G401 (cell line): ENCODE measurements at regions not wholly inside any gene's neighbourhood (a gene's known extent, or its start where the extent isn't known, plus 50 kb on each side); places are given as distances from the start of the nearest gene placed in this dataset.
A peak's percentile ranks its signal among the peaks of the same experiment; 100 is the strongest.
"Not testable (repeated sequence)": the region's sequence is repeated elsewhere in the genome, so short reads cannot be mapped to it uniquely, and the experiment has no call there.

Source experiments
- DNase-seq: peaks from one replicate; pipeline ENCODE4 v3.0.0-alpha.2; 2015; ENCODE audit warnings: low spot score
- in situ Hi-C: cut with HindIII; loops from 2 replicates; pipeline ENCODE4 v1.10.0; 2016; ENCODE audit warnings: low sequenced_read_pairs, mixed read lengths

DNA sequence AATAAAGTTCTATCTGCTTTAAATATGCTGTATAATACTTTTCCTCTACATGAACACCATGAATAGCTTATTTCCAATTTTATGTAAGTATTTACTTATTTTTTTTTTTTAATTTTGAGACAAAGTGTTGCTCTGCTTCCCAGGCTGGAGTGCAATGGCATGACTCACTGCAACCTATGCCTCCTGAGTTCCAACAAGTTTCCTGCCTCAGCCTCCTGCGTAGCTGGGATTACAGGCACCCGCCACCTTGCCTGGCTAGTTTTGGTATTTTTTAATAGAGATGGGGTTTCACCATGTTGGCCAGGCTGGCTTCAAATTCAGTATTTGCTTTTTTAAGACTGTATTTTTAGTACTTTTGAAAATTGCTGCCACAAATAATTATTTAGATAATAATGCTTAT, 1365.9 kb downstream of the GRIK2 start:
- no peak for DNase-seq
- in situ Hi-C loops, result no loop called here

DNA sequence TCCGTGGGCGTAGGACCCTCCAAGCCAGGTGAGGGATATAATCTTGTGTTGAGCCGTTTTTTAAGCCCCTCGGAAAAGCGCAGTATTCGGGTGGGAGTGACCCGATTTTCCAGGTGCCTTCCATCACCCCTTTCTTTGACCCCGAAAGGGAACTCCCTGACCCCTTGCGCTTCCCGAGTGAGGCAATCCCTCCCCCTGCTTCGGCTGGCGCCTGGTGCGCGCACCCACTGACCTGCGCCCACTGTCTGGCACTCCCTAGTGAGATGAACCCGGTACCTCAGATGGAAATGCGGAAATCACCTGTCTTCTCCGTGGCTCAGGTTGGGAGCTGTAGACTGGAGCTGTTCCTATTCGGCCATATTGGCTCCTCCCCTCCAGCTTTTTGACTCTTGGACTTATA, 1365.0 kb downstream of the GRIK2 start:
- in situ Hi-C loops, DNase-seq: not testable (repeated sequence)

DNA sequence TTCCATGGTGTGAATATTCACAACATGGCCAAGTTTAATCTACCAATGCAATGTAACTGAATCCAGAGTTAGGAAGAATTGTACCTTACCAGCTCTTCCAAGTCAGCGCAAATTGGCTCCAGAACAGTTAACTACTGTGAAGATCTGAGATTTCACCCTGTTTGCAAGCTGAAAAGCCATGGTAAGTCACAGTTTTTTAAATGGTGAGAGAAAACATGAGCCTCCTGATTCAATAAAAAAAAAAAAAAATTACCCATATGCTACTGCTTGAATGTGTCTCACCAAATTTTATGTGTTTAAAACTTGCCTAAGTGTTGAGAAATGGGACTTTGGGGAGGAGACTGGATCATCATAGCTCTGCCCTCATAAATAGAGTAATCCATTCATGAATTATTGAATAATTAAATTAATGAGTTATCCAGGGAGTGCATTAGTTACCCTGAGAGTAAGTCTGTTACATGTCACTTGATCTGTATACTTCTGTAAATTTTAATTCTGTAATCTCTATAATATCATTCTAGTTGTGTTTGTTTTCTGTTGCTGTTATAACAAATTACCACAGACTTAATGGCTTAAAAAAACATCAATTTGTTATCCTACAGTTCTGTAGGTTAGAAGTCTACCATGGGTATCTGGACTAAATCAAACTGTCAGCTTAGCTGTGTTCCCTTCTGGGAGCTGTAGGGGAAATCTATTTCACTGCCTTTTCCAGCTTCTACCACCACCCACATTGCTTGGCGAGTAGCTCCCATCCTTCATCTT, 1355.9 kb downstream of the GRIK2 start:
- DNase-seq, result no peak
- in situ Hi-C loops, result no loop called here

- no peak for DNase-seq
- in situ Hi-C loops, result no loop called here
These were observed 1353.4 kb downstream of the GRIK2 start for GRCh38 chr6:102746941-102747340.

- in situ Hi-C loops, result no loop called here
- DNase-seq, result no peak
These were observed 1349.3 kb downstream of the GRIK2 start for GRCh38 chr6:102742754-102743356.

DNA sequence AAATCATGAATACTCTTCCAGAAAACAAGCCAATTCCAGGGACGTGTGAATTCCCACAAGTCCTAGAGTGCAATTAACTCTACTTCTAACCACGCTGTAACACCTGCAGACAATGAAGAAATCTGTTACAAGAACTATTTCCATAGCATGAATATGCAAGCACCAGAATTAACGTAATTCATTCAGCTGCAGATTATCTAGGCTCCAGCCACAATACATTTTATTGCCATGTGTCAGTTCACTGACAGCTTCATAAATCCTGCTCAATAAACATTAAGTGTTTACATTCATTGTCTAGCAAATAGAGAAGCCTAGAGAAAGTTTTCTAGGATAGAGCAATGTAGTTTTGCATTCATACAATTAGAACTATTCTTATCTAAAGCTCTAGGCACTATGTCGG, 1348.5 kb downstream of the GRIK2 start:
- DNase-seq, result no peak
- in situ Hi-C loops, result no loop called here

GRCh38 chr6:102736941-102737368, 1343.4 kb downstream of the GRIK2 start:
- in situ Hi-C loops, result no loop called here
- no peak for DNase-seq

- DNase-seq, result no peak
- in situ Hi-C loops, result no loop called here
These were observed 1339.4 kb downstream of the GRIK2 start for GRCh38 chr6:102732898-102733297.

GRCh38 chr6:102722086-102722485, 1328.6 kb downstream of the GRIK2 start:
- DNase-seq, in situ Hi-C loops: not testable (repeated sequence)

GRCh38 chr6:102717737-102718456, 1324.4 kb downstream of the GRIK2 start:
- in situ Hi-C loops, result no loop called here
- no peak for DNase-seq

- in situ Hi-C loops, result no loop called here
- no peak for DNase-seq
These were observed 1323.7 kb downstream of the GRIK2 start for GRCh38 chr6:102717252-102717651.

DNA sequence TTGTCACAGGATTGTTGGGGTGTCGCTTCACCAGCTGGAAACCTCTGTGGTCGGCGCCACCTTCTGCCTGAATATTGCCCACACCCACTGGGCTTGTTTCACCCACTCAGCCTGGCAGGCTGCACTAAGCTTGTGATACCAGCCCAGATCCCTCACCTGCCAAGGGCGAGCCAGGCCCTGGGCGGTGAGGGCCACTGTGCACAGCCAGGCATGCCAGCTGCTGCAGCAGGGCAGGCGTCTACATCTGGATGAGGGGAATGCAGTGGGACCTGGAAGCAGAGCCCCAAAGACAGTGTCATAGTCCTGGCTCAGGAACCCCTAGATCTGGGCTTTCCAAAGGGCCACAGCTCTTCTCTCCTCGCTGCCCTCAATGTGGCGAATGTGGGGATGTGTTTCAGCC, 1307.5 kb downstream of the GRIK2 start:
- no peak for DNase-seq
- in situ Hi-C loops, result no loop called here

- DNase-seq, result no peak
- in situ Hi-C loops, result no loop called here
These were observed 1293.0 kb downstream of the GRIK2 start for GRCh38 chr6:102686461-102686860.

GRCh38 chr6:102680413-102680812, 1286.9 kb downstream of the GRIK2 start:
- in situ Hi-C loops, result no loop called here
- no peak for DNase-seq

DNA sequence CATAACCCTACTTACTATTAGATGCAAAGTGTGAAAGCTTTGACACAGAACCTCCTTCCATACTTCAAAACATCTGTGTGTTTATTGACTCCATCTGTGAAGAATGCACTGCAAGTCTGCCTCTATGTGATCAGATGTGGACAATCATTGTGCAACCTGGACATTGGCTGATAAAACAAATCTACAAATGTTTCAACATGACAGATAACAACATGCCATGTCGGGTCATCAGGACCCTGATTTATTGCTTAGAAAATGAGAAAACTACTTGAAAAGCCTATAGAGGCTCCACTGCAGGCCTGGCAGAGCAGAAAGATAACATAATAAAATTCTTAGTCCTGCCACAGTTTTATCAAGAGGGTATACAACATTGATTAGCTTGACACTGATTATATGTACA, 1286.4 kb downstream of the GRIK2 start:
- DNase-seq, result no peak
- in situ Hi-C loops, result no loop called here

DNA sequence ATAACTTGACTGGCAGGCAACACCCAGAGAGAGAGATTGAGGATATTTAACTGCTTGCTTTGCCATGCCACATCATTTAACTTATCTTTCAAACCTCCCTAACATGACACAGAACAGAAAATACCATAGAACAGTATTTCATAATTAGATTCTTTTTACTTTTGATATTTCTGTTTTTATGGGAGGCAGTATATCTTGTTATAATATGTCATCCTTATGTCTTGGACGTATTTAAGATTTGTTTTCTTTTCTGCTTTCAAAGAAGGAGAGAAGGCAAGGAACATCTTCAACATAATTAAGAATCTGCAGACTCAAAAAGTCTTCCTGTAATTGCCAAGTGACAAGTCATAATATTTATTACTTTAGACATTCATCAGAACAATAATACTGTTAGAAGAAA, 1283.7 kb downstream of the GRIK2 start:
- in situ Hi-C loops, result no loop called here
- DNase-seq, result no peak

DNA sequence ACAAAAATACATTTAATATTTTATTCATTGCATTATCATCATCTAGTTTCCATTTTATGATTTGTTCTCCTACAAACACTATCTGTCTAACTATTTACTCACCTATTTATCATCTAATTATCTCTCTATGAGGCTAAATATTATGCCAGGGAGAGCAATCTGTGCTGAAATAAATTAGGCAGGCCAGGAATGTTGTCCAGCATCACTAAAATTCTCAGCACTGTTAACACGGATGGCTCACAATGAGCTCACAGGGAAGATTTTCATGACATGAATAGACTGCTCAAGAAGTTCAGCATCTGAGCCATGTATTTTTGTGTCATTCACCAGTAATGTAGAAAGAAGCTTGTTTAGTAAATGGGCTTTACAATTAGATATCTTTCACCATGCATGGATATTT, 1277.2 kb downstream of the GRIK2 start:
- DNase-seq, result peak; percentile 69
- in situ Hi-C loops, result no loop called here

- in situ Hi-C loops, result no loop called here
These were observed 1269.3 kb downstream of the GRIK2 start for GRCh38 chr6:102662851-102663250.

DNA sequence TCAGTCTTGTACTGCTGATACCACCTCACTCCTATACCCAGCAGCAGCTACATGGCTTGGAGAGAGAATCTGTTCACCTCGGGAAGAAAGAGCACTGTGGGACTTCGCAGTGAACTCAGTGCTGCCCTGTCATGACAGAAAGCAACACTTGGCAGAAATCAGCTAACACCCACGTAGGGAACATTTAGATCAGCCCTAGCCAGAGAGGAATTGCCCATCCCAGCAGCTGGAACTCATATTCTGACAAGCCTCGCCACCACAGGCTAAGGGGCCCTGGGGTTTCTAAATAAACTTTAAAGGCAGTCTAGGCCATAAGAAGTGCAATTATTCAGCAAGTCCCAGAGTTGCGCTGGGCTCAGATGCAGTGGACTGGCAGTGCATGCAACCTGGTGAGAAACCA, 1266.8 kb downstream of the GRIK2 start:
- no peak for DNase-seq
- in situ Hi-C loops, result no loop called here

More at GRCh38 chr6:102662851-102663250, 1269.3 kb downstream of the GRIK2 start:
- DNase-seq, result no peak

GRCh38 chr6:102655823-102656222, 1262.3 kb downstream of the GRIK2 start:
- in situ Hi-C loops, result no loop called here
- DNase-seq, result no peak
